GM12878 (cell line): ENCODE measurements at regions not wholly inside any gene's neighbourhood (a gene's known extent, or its start where the extent isn't known, plus 50 kb on each side); places are given as distances from the start of the nearest gene placed in this dataset.

Experiments used
- ATAC-seq: fragments of 200-7000 bp; cut with Tn5 transposase; 3 replicates; pipeline ENCODE4 v1.9.1; 2020; ENCODE audit warnings: mild to moderate bottlenecking, moderate library complexity
- BruUV-seq: library from RNA; stranded (reverse); fragments of 400-500 nt; replicated peaks from 2 replicates; lab custom pipeline; 2021; lab: Mats Ljungman, UMichigan
- CTCF ChIA-PET: fragments of 300-600 bp; sonication (Branson Sonifier 250); formaldehyde crosslinking; extraction: SDS; loops from one replicate; lab custom pipeline; 2021; ENCODE audit warnings: inconsistent platforms; lab: Yijun Ruan, JAX
- POLR2A ChIA-PET: fragments of 350-600 bp; formaldehyde crosslinking; extraction: SDS; loops from one replicate; lab custom pipeline; 2021; ENCODE audit warnings: inconsistent platforms; lab: Charles Lee
- RAD21 ChIA-PET: fragments of 300-600 bp; sonication (Branson Sonifier 250); formaldehyde crosslinking; loops from one replicate; lab custom pipeline; 2023; ENCODE audit warnings: antibody characterized with exemption; ENCODE audit not compliant: unreplicated experiment; lab: Charles Lee
- SMC1A ChIA-PET: fragments of 300-600 bp; sonication (Branson Sonifier 250); formaldehyde crosslinking; loops from one replicate; lab custom pipeline; 2023; ENCODE audit not compliant: unreplicated experiment, uncharacterized antibody; lab: Charles Lee
- DNase-seq: peaks from one replicate; pipeline ENCODE4 v3.0.0-alpha.2; 2011; ENCODE audit warnings: low read depth, low spot score
- FAIRE-seq: peaks from 3 replicates; lab custom pipeline; 2011; peaks lifted over from hg19 to GRCh38; lab: Jason Lieb, UNC
- H2AFZ ChIP-seq: 2 replicates; pipeline ENCODE4 v1.6.0; 2011; ENCODE audit warnings: low read depth, low read length, control low read depth; ENCODE audit not compliant: control insufficient read depth
- H3K27ac ChIP-seq: 2 replicates; pipeline ENCODE4 v1.5.1; 2011; ENCODE audit warnings: control low read depth; ENCODE audit not compliant: control insufficient read depth, insufficient read depth
- H3K27me3 ChIP-seq, 2 experiments: replicated peaks in 1 of 2; 2 replicates each; pipeline versions ENCODE4 v1.6.0 to v1.6.1; 2011; ENCODE audit warnings: low read length in 1 of 2; ENCODE audit not compliant: control insufficient read depth in 2 of 2, insufficient read depth in 2 of 2
- H3K36me3 ChIP-seq, 2 experiments: 2 replicates each; pipeline ENCODE4 v1.5.1; 2011; ENCODE audit warnings: low read length in 1 of 2; ENCODE audit not compliant: control insufficient read depth in 2 of 2, insufficient read depth in 2 of 2
- H3K4me1 ChIP-seq: 2 replicates; pipeline ENCODE4 v1.6.1; 2011; ENCODE audit warnings: mild to moderate bottlenecking, low read length, moderate library complexity, mixed read lengths; ENCODE audit not compliant: control insufficient read depth, insufficient read depth
- H3K4me2 ChIP-seq: 2 replicates; pipeline ENCODE4 v1.6.0; 2011; ENCODE audit warnings: control low read depth; ENCODE audit not compliant: control insufficient read depth, insufficient read depth
- H3K4me3 ChIP-seq: fragments of 200-600 bp; sonication (generic); 2 replicates; pipeline ENCODE4 v1.5.1; 2016
- H3K79me2 ChIP-seq: 2 replicates; pipeline ENCODE4 v1.6.0; 2011; ENCODE audit warnings: low read length; ENCODE audit not compliant: control insufficient read depth, insufficient read depth
- H3K9ac ChIP-seq: 2 replicates; pipeline ENCODE4 v1.8.0; 2011; ENCODE audit warnings: low read length, control low read depth, mixed read lengths; ENCODE audit not compliant: control insufficient read depth, insufficient read depth
- H3K9me3 ChIP-seq: replicated peaks from 3 replicates; pipeline ENCODE4 v1.5.1; 2011; ENCODE audit warnings: mild to moderate bottlenecking, low read length; ENCODE audit not compliant: control insufficient read depth, insufficient read depth
- H4K20me1 ChIP-seq: 2 replicates; pipeline ENCODE4 v1.6.0; 2011; ENCODE audit not compliant: control insufficient read depth, insufficient read depth
- BACH1 ChIP-seq: fragments of 450-650 bp; IDR thresholded peaks from 2 replicates; pipeline ENCODE4 v1.6.1; 2017; ENCODE audit warnings: mild to moderate bottlenecking, borderline replicate concordance
- EP300 ChIP-seq, 2 experiments: fragments of 150-350 bp in 1 of 2; IDR thresholded peaks; 2 replicates each; pipeline ENCODE4 v1.6.1; 2011 to 2012; ENCODE audit warnings: low read depth in 2 of 2, low read length in 2 of 2, borderline replicate concordance in 1 of 2, improper control_type of control experiment in 1 of 2, inconsistent platforms in 1 of 2; ENCODE audit not compliant: control insufficient read depth in 1 of 2
- POU2F2 ChIP-seq: IDR thresholded peaks from 3 replicates; pipeline ENCODE4 v1.6.1; 2011; ENCODE audit warnings: low read depth, mild to moderate bottlenecking, low read length, borderline replicate concordance
- RCOR1 ChIP-seq: conservative IDR thresholded peaks from 2 replicates; pipeline ENCODE4 v1.6.1; 2012; ENCODE audit warnings: low read depth, low read length, improper control_type of control experiment
- REST ChIP-seq: IDR thresholded peaks from 2 replicates; pipeline ENCODE4 v1.6.1; 2012; ENCODE audit warnings: mild to moderate bottlenecking, low read depth, low read length
- SP1 ChIP-seq: IDR thresholded peaks from one replicate; pipeline ENCODE4 v1.6.1; 2011; ENCODE audit warnings: low read depth, low read length
- TAF1 ChIP-seq: IDR thresholded peaks from 2 replicates; pipeline ENCODE4 v1.6.1; 2011; ENCODE audit warnings: mild to moderate bottlenecking, low read depth, low read length, borderline replicate concordance
- TBL1XR1 ChIP-seq: IDR thresholded peaks from 2 replicates; pipeline ENCODE4 v1.6.1; 2012; ENCODE audit warnings: low read depth, low read length, improper control_type of control experiment
- TCF3 ChIP-seq: IDR thresholded peaks from 2 replicates; pipeline ENCODE4 v1.6.1; 2012; ENCODE audit warnings: low read depth, mild to moderate bottlenecking, low read length, borderline replicate concordance; ENCODE audit not compliant: insufficient read depth
- ZNF687 ChIP-seq: fragments of 450-650 bp; IDR thresholded peaks from 2 replicates; pipeline ENCODE4 v1.6.1; 2017; ENCODE audit warnings: mild to moderate bottlenecking, moderate library complexity
- WGBS: methylation state at CpG from one replicate; pipeline ENCODE4 v1.1.6; 2016; ENCODE audit warnings: low lambda C conversion rate; ENCODE audit not compliant: insufficient replicate concordance, insufficient coverage; ENCODE audit errors: missing lambda C conversion rate; 5-methylcytosine and 5-hydroxymethylcytosine counted together
- in situ Hi-C: fragments of 300-500 bp; cut with MboI; formaldehyde crosslinking; loops from 9 replicates; pipeline ENCODE4 v1.14.3; 2018; ENCODE audit warnings: mixed read lengths
- intact Hi-C: fragments of 100-400 bp; cut with micrococcal nuclease; formaldehyde crosslinking; loops from one replicate; pipeline ENCODE4 v1.14.2; 2022; ENCODE audit not compliant: unreplicated experiment

GRCh38 chr20:60634491-60635172 lies 617.4 kb upstream of the CDH4 start (continued):
- TF ChIP-seq REST = no peak
- no peak for TF ChIP-seq TAF1
- no peak for TF ChIP-seq SP1
- no peak for TF ChIP-seq TBL1XR1
- no peak for TF ChIP-seq EP300 (IDR thresholded peaks at IDR 0.05; ENCODE audit: borderline replicate concordance in 1 of 2, control insufficient read depth in 1 of 2, low read depth in 2 of 2, low read length in 2 of 2)
- TF ChIP-seq, all 136 proteins: peak for 0

GRCh38 chr20:60636417-60636816 lies 615.6 kb upstream of the CDH4 start:
- no peak for ATAC-seq
- RAD21 ChIA-PET = no interaction called here

More at GRCh38 chr20:60636417-60636816, 615.6 kb upstream of the CDH4 start:
- Histone ChIP-seq H2AFZ (no peak overlapping the region), H4K20me1 (no peaks in the 10 kb centered on the region), H3K9me3 (no peaks in the 10 kb centered on the region; the same call in 2 of the 3 replicates), H3K9ac (no peak overlapping the region), H3K27ac (no peak overlapping the region), H3K27me3 (no peaks in the 10 kb centered on the region), H3K36me3 (no peaks in the 10 kb centered on the region), H3K4me1 (no peaks in the 10 kb centered on the region), H3K4me2 (no peak overlapping the region), H3K4me3 (no peak overlapping the region), H3K79me2 (no peaks in the 10 kb centered on the region)
- intact Hi-C loops = no loop called here
- WGBS = 53% methylated on average over 5 of the region's 5 CpGs
- no peak for DNase-seq
- POLR2A ChIA-PET = no interaction called here
- CTCF ChIA-PET = no interaction called here
- TF ChIP-seq RCOR1 = no peak
- no peak for TF ChIP-seq TCF3
- TF ChIP-seq POU2F2 = no peak
- no peak for TF ChIP-seq BACH1
- no peak for TF ChIP-seq ZNF687
- BruUV-seq = no TSS peak
- FAIRE-seq = no peak
- in situ Hi-C loops = no loop called here
- SMC1A ChIA-PET = no interaction called here
